CD14-positive monocyte (primary cell): ENCODE measurements at regions not wholly inside any gene's neighbourhood (a gene's known extent, or its start where the extent isn't known, plus 50 kb on each side); places are given as distances from the start of the nearest gene placed in this dataset.

Source experiments
- DNase-seq, 3 donors: peaks; one replicate each; pipeline ENCODE4 v3.0.0-alpha.2; 2011 to 2022
- H2AFZ ChIP-seq: 2 replicates; pipeline ENCODE4 v1.6.0; 2012; ENCODE audit warnings: mild to moderate bottlenecking, low read depth, low read length, inconsistent platforms; ENCODE audit not compliant: insufficient read depth, poor library complexity, severe bottlenecking
- H3K27ac ChIP-seq, 2 donors: 1 replicate in 1 of 2; 2 replicates in 1 of 2; pipeline ENCODE4 v1.5.1; 2012 to 2013; ENCODE audit warnings: low read length in 2 of 2, control low read depth in 1 of 2, inconsistent platforms in 1 of 2, low read depth in 1 of 2, mild to moderate bottlenecking in 1 of 2
- H3K27me3 ChIP-seq, 2 donors: one replicate each; pipeline versions ENCODE4 v1.6.0 to v1.6.1; 2011 to 2013; ENCODE audit warnings: low read length in 2 of 2; ENCODE audit not compliant: control insufficient read depth in 2 of 2, insufficient read depth in 2 of 2
- H3K36me3 ChIP-seq, 2 donors: replicated peaks in 1 of 2; 1 replicate in 1 of 2; 2 replicates in 1 of 2; pipeline versions ENCODE4 v1.5.1 to v1.6.1; 2012 to 2013; ENCODE audit warnings: low read length in 2 of 2, control low read depth in 1 of 2, inconsistent platforms in 1 of 2, mild to moderate bottlenecking in 1 of 2; ENCODE audit not compliant: insufficient read depth in 2 of 2, control insufficient read depth in 1 of 2
- H3K4me1 ChIP-seq, 2 donors: 1 replicate in 1 of 2; 2 replicates in 1 of 2; pipeline versions ENCODE4 v1.5.1 to v1.6.1; 2012 to 2013; ENCODE audit warnings: low read length in 2 of 2, control low read depth in 1 of 2, inconsistent platforms in 1 of 2, mild to moderate bottlenecking in 1 of 2, moderate library complexity in 1 of 2; ENCODE audit not compliant: insufficient read depth in 2 of 2, control insufficient read depth in 1 of 2
- H3K4me2 ChIP-seq: replicated peaks from 2 replicates; pipeline ENCODE3; 2012; ENCODE audit warnings: low read length, moderate library complexity, mild to moderate bottlenecking; ENCODE audit not compliant: poor library complexity, severe bottlenecking; ENCODE audit errors: extremely low read depth
- H3K4me3 ChIP-seq, 3 experiments: fragments of 200-600 bp in 1 of 3; sonication (generic) in 1 of 3; replicated peaks in 1 of 3; 1 replicate in 2 of 3; 2 replicates in 1 of 3; pipeline ENCODE4 v1.5.1; 2011 to 2013; ENCODE audit warnings: low read length in 3 of 3, mild to moderate bottlenecking in 3 of 3, control low read depth in 2 of 3, low read depth in 2 of 3, inconsistent platforms in 1 of 3, moderate library complexity in 1 of 3
- H3K79me2 ChIP-seq: 2 replicates; pipeline ENCODE4 v1.6.0; 2012; ENCODE audit warnings: mild to moderate bottlenecking, control low read depth, inconsistent platforms, low read length, moderate library complexity; ENCODE audit not compliant: insufficient read depth
- H3K9ac ChIP-seq: 2 replicates; pipeline ENCODE4 v1.6.0; 2017; ENCODE audit warnings: low read length, mild to moderate bottlenecking; ENCODE audit not compliant: insufficient read depth, poor library complexity, severe bottlenecking
- H3K9me3 ChIP-seq, 2 donors: replicated peaks in 1 of 2; 1 replicate in 1 of 2; 2 replicates in 1 of 2; pipeline versions ENCODE4 v1.5.1 to v1.6.1; 2012 to 2013; ENCODE audit warnings: low read length in 2 of 2, control low read depth in 1 of 2; ENCODE audit not compliant: control insufficient read depth in 1 of 2, insufficient read depth in 1 of 2
- H4K20me1 ChIP-seq: 2 replicates; pipeline ENCODE4 v1.6.0; 2012; ENCODE audit warnings: mild to moderate bottlenecking, low read length, control low read depth, moderate library complexity; ENCODE audit not compliant: insufficient read depth
- H3K27ac Mint-ChIP-seq, 7 donors: one replicate each; pipeline ENCODE4 v1.8.0; 2020; ENCODE audit warnings: mild to moderate bottlenecking in 7 of 7, mixed read lengths in 7 of 7, moderate library complexity in 6 of 7, inconsistent platforms in 2 of 7
- H3K27me3 Mint-ChIP-seq, 3 donors: one replicate each; pipeline ENCODE4 v1.8.0; 2021 to 2022; ENCODE audit warnings: low read depth in 3 of 3, mild to moderate bottlenecking in 3 of 3, mixed read lengths in 3 of 3, moderate library complexity in 3 of 3, inconsistent platforms in 1 of 3
- H3K36me3 Mint-ChIP-seq, 2 donors: one replicate each; pipeline ENCODE4 v1.8.0; 2020; ENCODE audit warnings: mixed read lengths in 2 of 2, inconsistent platforms in 1 of 2, mild to moderate bottlenecking in 1 of 2
- H3K4me1 Mint-ChIP-seq: one replicate; pipeline ENCODE4 v1.8.0; 2020; ENCODE audit warnings: mild to moderate bottlenecking, mixed read lengths
- H3K4me3 Mint-ChIP-seq, 2 donors: one replicate each; pipeline ENCODE4 v1.8.0; 2020; ENCODE audit warnings: mild to moderate bottlenecking in 2 of 2, mixed read lengths in 2 of 2, moderate library complexity in 1 of 2
- H3K9me3 Mint-ChIP-seq, 7 donors: one replicate each; pipeline ENCODE4 v1.8.0; 2020 to 2022; ENCODE audit warnings: mixed read lengths in 7 of 7, mild to moderate bottlenecking in 6 of 7, moderate library complexity in 6 of 7, inconsistent platforms in 2 of 7
- CTCF ChIP-seq: fragments of 200-600 bp; IDR thresholded peaks from one replicate; pipeline ENCODE4 v1.8.0; 2022; ENCODE audit warnings: antibody characterized with exemption, mild to moderate bottlenecking
- WGBS: methylation state at CpG from one replicate; pipeline ENCODE4 v1.1.5; 2013; ENCODE audit warnings: missing lambda C conversion rate; ENCODE audit not compliant: insufficient coverage; 5-methylcytosine and 5-hydroxymethylcytosine counted together
- intact Hi-C, 2 donors: fragments of 100-400 bp; cut with micrococcal nuclease; formaldehyde crosslinking; loops; one replicate each; pipeline versions ENCODE4 v1.15.0 to v1.15.1; 2023

GRCh38 chr15:62798536-62798935 lies 244.0 kb upstream of the TPM1 start:
- H3K4me1 Mint-ChIP-seq: no peaks in the 10 kb centered on the region

GRCh38 chr15:62799037-62799436 lies 243.5 kb upstream of the TPM1 start:
- no peak for TF ChIP-seq CTCF
- Histone ChIP-seq H2AFZ (no peak overlapping the region), H3K36me3 (no peaks in the 10 kb centered on the region), H3K4me1 (no peaks in the 10 kb centered on the region), H3K27ac (no peak overlapping the region), H3K4me2 (no peak overlapping the region), H3K27me3 (no peaks in the 10 kb centered on the region), H3K9ac (no peak overlapping the region), H4K20me1 (no peaks in the 10 kb centered on the region), H3K79me2 (no peaks in the 10 kb centered on the region), H3K4me3 (no peak overlapping the region), H3K9me3 (no peaks in the 10 kb centered on the region)
- no peaks in the 10 kb centered on the region for H3K4me1 Mint-ChIP-seq
- peaks cover 0 to 1% (median 0%) of the 10 kb centered on the region in 3 donors for H3K27me3 Mint-ChIP-seq
- WGBS: 96% methylated on average over 3 of the region's 6 CpGs
- intact Hi-C loops: no loop called here
- H3K36me3 Mint-ChIP-seq: no peaks in the 10 kb centered on the region
- no peaks in the 10 kb centered on the region for H3K9me3 Mint-ChIP-seq
- no peak overlapping the region for H3K27ac Mint-ChIP-seq
- no peak for DNase-seq
- no peak overlapping the region for H3K4me3 Mint-ChIP-seq

More at GRCh38 chr15:62798536-62798935, 244.0 kb upstream of the TPM1 start:
- H3K27ac ChIP-seq: no peak overlapping the region
- H3K27me3 ChIP-seq: no peaks in the 10 kb centered on the region
- no peak overlapping the region for H2AFZ ChIP-seq
- H3K36me3 Mint-ChIP-seq: no peaks in the 10 kb centered on the region
- H3K79me2 ChIP-seq: no peaks in the 10 kb centered on the region
- TF ChIP-seq CTCF: no peak
- no peak overlapping the region for H3K4me2 ChIP-seq
- no peak overlapping the region for H3K4me3 Mint-ChIP-seq
- H3K4me1 ChIP-seq: no peaks in the 10 kb centered on the region
- H3K9me3 ChIP-seq: no peaks in the 10 kb centered on the region
- intact Hi-C loops: no loop called here
- 91% methylated on average over 5 of the region's 5 CpGs for WGBS
- no peak overlapping the region for H3K9ac ChIP-seq
- no peaks in the 10 kb centered on the region for H3K36me3 ChIP-seq
- H4K20me1 ChIP-seq: no peaks in the 10 kb centered on the region
- peaks cover 0 to 1% (median 0%) of the 10 kb centered on the region in 3 donors for H3K27me3 Mint-ChIP-seq
- H3K4me3 ChIP-seq: no peak overlapping the region
- peak overlapping the region in 1 of 7 donors; percentile 43 for H3K27ac Mint-ChIP-seq
- DNase-seq: no peak
- H3K9me3 Mint-ChIP-seq: no peaks in the 10 kb centered on the region
